Duodenal mucosa (tissue), 2 donors: ENCODE measurements at regions not wholly inside any gene's neighbourhood (a gene's known extent, or its start where the extent isn't known, plus 50 kb on each side); places are given as distances from the start of the nearest gene placed in this dataset.

Source experiments
- H3K27ac ChIP-seq: one replicate; pipeline ENCODE4 v1.7.0; 2013; ENCODE audit warnings: low read depth, low read length
- H3K27me3 ChIP-seq, 2 donors: one replicate each; pipeline ENCODE4 v1.7.0; 2013; ENCODE audit warnings: low read length in 2 of 2, control low read depth in 1 of 2; ENCODE audit not compliant: insufficient read depth in 2 of 2, control insufficient read depth in 1 of 2
- H3K36me3 ChIP-seq, 2 donors: one replicate each; pipeline ENCODE4 v1.7.0; 2013; ENCODE audit warnings: low read length in 2 of 2, control low read depth in 1 of 2; ENCODE audit not compliant: insufficient read depth in 2 of 2, control insufficient read depth in 1 of 2
- H3K4me1 ChIP-seq, 2 donors: one replicate each; pipeline ENCODE4 v1.7.0; 2013; ENCODE audit warnings: low read length in 2 of 2, control low read depth in 1 of 2; ENCODE audit not compliant: insufficient read depth in 2 of 2, control insufficient read depth in 1 of 2
- H3K4me3 ChIP-seq, 2 donors: one replicate each; pipeline ENCODE4 v1.7.0; 2013; ENCODE audit warnings: low read length in 2 of 2, low read depth in 1 of 2
- H3K9ac ChIP-seq, 2 donors: one replicate each; pipeline ENCODE4 v1.7.0; 2013; ENCODE audit warnings: low read length in 2 of 2, low read depth in 1 of 2
- H3K9me3 ChIP-seq, 2 donors: one replicate each; pipeline ENCODE4 v1.7.0; 2013; ENCODE audit warnings: low read length in 2 of 2, control low read depth in 1 of 2; ENCODE audit not compliant: control insufficient read depth in 1 of 2

DNA sequence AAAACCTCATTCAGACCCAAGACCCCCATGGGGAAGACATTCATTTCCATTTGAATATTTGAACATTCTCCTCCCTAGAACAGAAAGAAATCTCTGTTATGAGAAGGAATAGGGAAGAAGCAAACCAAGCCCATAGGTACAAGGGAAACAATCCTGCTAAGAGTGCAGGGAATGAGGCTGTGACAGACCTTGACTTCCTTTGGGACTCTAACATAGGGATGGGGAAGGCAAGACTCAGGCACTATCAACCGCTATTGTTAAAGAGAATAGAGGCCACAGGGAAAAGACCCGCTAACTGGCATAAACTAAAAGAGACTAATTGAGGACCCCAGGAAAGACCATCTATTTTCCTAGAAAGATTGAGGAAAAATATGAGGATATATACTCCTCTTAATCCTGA, 117.8 kb upstream of the BRINP3 start:
- Histone ChIP-seq H3K4me1 (peaks cover 0 to 13% of the 10 kb centered on the region in 2 donors), H3K4me3 (no peak overlapping the region), H3K9ac (no peak overlapping the region), H3K27me3 (no peaks in the 10 kb centered on the region), H3K36me3 (no peaks in the 10 kb centered on the region), H3K27ac (no peak overlapping the region), H3K9me3 (no peaks in the 10 kb centered on the region)

DNA sequence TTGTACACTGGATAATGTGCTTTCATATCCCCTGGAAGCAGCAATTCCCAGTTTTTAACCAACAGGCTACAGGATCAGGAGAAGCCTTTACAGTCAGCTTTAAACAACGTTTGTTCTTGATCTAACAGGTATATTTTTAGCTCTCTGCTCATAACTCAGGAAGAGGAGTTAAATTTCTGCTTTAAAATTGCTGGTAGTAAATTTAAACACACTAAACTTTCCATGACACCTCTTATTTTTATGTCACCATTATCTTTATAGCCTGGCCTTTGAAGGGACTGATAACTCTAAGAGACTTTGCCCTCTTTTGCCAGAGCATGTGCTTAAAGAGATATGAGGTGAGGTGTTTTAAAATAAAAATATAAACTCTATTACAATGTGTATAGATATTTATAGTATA, 119.6 kb upstream of the BRINP3 start:
- no peaks in the 10 kb centered on the region for H3K36me3 ChIP-seq
- H3K4me3 ChIP-seq, result no peak overlapping the region
- H3K27ac ChIP-seq, result peak overlapping the region; percentile 49
- H3K9ac ChIP-seq, result no peak overlapping the region
- H3K27me3 ChIP-seq, result no peaks in the 10 kb centered on the region
- H3K4me1 ChIP-seq, result peaks cover 0 to 15% of the 10 kb centered on the region in 2 donors
- H3K9me3 ChIP-seq, result no peaks in the 10 kb centered on the region

DNA sequence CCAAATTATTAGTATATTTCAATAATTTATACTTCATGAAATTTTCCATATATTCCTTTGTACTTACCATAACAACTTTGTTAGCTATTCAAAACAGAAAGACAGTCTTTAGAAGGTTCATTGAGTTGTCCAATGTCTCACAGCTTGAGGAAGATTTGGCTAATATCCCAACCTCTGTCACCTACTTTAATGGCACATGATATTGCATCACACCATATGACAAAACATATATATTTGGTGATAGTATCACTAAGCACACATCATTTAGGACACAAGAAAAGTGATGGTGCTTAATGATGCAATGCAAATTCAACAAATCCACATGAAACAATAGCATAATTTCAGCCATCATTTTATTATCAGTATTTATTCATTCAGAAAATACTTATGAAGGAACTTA, 122.0 kb upstream of the BRINP3 start:
- Histone ChIP-seq H3K4me1 (peaks cover 0 to 18% of the 10 kb centered on the region in 2 donors), H3K27me3 (no peaks in the 10 kb centered on the region)

DNA sequence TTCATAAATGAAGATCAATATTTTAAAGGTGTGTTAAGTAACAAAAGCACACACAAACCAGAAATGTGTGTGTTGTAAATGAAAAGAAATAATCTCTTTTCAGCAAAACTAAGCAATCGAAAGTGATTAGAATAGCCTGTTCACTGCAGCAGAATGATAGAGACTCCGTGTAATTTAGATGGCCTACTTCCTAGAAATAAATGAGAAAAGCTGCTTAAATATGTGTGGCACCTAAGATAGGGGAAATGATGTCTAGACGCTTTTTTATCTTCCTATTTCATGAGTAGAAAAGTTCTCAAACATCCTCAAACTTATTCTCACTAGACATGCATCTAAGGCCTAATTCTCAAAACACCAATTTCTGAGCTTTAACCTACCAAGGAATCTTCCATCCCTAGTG, 124.7 kb upstream of the BRINP3 start:
- no peak overlapping the region for H3K4me3 ChIP-seq

More for the DNA sequence above, 122.0 kb upstream of the BRINP3 start:
- H3K9me3 ChIP-seq, result no peaks in the 10 kb centered on the region
- H3K4me3 ChIP-seq, result no peak overlapping the region
- no peak overlapping the region for H3K9ac ChIP-seq
- no peak overlapping the region for H3K27ac ChIP-seq
- no peaks in the 10 kb centered on the region for H3K36me3 ChIP-seq

DNA sequence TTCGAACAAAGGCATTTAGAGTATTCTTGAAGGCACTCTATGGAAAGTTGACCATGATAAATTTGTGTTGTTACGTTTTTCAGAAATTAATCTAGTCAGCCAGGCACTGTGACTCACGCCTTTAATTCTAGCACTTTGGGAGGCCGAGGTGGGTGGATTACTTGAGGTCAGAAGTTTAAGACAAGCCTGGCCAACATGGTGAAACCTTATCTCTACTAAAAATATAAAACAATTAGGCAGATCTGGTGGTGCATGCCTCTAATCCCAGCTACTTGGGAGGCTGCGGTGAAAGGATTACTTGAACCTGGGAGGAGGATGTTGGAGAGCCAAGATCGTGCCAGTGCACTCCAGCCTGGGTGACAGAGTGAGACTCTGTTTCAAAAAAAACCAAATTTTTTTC, 130.6 kb upstream of the BRINP3 start:
- no peaks in the 10 kb centered on the region for H3K4me1 ChIP-seq
- no peaks in the 10 kb centered on the region for H3K27me3 ChIP-seq
- H3K9me3 ChIP-seq, result no peaks in the 10 kb centered on the region
- no peak overlapping the region for H3K9ac ChIP-seq
- H3K36me3 ChIP-seq, result no peaks in the 10 kb centered on the region
- no peak overlapping the region for H3K27ac ChIP-seq
- no peak overlapping the region for H3K4me3 ChIP-seq

More for the DNA sequence above, 124.7 kb upstream of the BRINP3 start:
- Histone ChIP-seq H3K27ac (no peak overlapping the region), H3K4me1 (peaks cover 0 to 5% of the 10 kb centered on the region in 2 donors), H3K27me3 (no peaks in the 10 kb centered on the region), H3K9ac (no peak overlapping the region), H3K9me3 (no peaks in the 10 kb centered on the region), H3K36me3 (no peaks in the 10 kb centered on the region)

DNA sequence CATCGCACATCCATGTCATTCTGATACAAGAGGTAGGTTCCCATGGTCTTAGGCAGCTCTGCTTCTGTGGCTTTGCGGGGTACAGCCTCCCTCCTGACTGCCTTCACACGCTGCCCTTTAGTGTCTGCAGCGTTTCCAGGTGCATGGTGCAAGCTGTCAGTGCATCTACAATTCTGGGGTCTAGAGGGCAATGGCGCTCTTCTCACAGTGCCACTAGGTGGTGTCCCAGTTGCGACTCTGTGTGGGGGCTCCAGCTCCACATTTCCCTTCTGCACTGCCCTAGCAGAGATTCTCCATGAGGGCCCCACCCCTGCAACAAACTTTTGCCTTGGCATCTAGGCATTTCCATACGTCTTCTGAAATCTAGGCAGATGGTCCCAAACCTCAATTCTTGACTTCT, 138.2 kb upstream of the BRINP3 start:
- Histone ChIP-seq H3K9me3 (no peaks in the 10 kb centered on the region), H3K4me1 (no peaks in the 10 kb centered on the region), H3K27ac (no peak overlapping the region), H3K9ac (no peak overlapping the region), H3K4me3 (no peak overlapping the region), H3K36me3 (no peaks in the 10 kb centered on the region), H3K27me3 (no peaks in the 10 kb centered on the region)

DNA sequence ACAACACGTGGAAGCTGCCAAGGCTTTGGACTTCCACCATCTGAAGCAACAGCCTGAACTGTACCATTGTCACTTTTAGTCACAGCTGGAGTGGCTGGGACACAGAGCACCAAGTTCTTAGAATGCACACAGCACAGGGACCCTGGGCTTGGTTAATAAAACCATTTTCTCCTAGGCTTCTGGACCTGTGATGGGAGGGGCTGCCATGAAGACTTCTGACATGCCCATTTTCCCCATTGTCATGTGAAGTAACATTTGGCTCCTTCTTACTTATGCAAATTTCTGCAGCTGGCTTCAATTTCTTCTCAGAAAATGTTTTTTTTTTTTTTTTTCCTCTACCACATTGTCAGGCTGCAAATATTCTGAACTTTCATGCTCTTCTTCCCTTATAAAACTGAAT, 138.6 kb upstream of the BRINP3 start:
- no peak overlapping the region for H3K9ac ChIP-seq

DNA sequence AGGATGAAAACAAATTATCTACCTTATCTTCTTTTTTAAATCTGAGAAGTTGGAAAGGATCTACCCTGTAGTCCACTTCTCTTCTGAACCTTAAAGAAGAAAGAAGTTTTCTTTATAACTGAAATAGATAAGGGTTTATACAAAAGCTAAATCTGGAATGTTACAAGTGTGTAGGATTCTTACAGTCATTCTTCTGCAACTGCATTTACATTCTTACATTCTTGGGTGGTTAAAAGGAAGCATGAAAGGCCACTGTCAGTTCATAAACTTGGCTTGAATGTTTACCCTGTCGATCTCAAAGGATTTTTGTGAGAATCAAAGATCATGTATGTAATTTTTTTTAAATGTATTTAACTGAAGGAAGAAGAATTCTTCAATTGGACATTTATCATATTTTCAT, 142.1 kb upstream of the BRINP3 start:
- Histone ChIP-seq H3K27ac (no peak overlapping the region), H3K4me3 (no peak overlapping the region), H3K27me3 (no peaks in the 10 kb centered on the region), H3K9ac (no peak overlapping the region), H3K4me1 (no peaks in the 10 kb centered on the region), H3K9me3 (no peaks in the 10 kb centered on the region), H3K36me3 (no peaks in the 10 kb centered on the region)

More for the DNA sequence above, 138.6 kb upstream of the BRINP3 start:
- H3K9me3 ChIP-seq, result no peaks in the 10 kb centered on the region
- H3K27me3 ChIP-seq, result no peaks in the 10 kb centered on the region
- no peaks in the 10 kb centered on the region for H3K36me3 ChIP-seq
- no peak overlapping the region for H3K4me3 ChIP-seq
- H3K27ac ChIP-seq, result no peak overlapping the region
- no peaks in the 10 kb centered on the region for H3K4me1 ChIP-seq

DNA sequence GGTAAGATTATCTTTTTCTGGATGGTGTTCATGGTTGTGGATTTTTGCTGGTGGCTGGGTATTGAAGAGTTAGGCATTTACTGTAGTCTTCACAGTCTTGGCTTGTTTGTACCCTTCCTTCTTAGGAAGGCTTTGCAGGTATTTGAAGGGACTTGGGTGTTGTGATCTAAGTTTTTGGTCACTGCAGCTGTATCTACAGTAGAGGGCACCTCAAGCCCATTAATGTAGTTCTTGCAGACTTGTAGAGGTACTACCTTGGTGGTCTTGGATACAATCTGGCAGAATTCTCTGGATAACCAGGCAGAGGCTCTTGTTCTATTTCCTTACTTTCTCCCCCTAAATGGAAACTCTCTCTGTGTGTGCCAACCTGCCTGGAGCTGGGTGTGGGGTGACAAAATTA, 155.8 kb upstream of the BRINP3 start:
- Histone ChIP-seq H3K27ac (no peak overlapping the region), H3K9me3 (no peaks in the 10 kb centered on the region), H3K9ac (no peak overlapping the region)

DNA sequence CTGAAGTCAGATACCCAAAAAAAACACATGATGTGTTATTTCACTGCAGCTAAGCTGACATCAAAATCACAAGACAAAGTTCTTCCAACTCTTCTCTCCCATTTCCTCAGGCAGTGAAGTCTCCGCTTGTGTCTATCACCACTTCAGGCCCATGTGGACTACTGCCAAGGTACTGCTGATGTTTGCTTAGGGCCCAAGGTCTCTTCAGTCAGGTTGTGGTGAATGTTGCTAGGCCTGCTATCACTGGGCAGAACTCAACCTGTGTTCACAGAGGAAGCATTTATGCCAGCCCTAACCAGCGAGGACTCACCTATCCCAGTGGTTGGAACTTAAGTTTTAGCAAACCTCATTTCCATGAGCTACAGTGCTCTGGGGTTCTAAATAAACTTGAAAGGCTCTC, 156.5 kb upstream of the BRINP3 start:
- no peak overlapping the region for H3K9ac ChIP-seq
- H3K27me3 ChIP-seq, result no peaks in the 10 kb centered on the region
- no peak overlapping the region for H3K27ac ChIP-seq
- no peak overlapping the region for H3K4me3 ChIP-seq
- no peaks in the 10 kb centered on the region for H3K9me3 ChIP-seq
- no peaks in the 10 kb centered on the region for H3K4me1 ChIP-seq
- H3K36me3 ChIP-seq, result no peaks in the 10 kb centered on the region

More for the DNA sequence above, 155.8 kb upstream of the BRINP3 start:
- no peak overlapping the region for H3K4me3 ChIP-seq
- H3K36me3 ChIP-seq, result no peaks in the 10 kb centered on the region
- no peaks in the 10 kb centered on the region for H3K4me1 ChIP-seq
- no peaks in the 10 kb centered on the region for H3K27me3 ChIP-seq

DNA sequence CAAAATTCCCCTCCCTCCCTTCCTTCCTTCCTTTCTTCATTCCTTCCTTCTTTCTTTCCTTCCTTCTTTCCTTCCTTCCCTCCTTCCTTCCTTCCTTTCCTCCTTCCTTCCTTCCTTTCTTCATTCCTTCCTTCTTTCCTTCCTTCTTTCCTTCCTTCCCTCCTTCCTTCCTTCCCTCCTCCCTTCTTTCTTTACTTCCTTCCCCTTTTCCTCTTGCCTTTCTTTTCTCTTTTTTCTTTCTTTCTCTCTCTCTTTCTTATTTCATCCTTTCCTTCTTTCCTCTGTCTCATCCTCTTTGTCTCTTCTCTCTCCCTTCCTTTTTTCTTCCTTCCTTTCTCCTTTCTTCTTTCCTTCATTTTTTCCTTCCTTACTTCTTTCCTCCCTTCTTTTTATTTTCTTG, 171.9 kb upstream of the BRINP3 start:
- H3K4me3 ChIP-seq, result no peak overlapping the region
- H3K4me1 ChIP-seq, result no peaks in the 10 kb centered on the region
- peaks cover 0 to 2% of the 10 kb centered on the region in 2 donors for H3K9me3 ChIP-seq
- no peaks in the 10 kb centered on the region for H3K27me3 ChIP-seq
- no peak overlapping the region for H3K9ac ChIP-seq
- H3K27ac ChIP-seq, result no peak overlapping the region
- H3K36me3 ChIP-seq, result no peaks in the 10 kb centered on the region
